ENCODE measurements at regions not wholly inside any gene's neighbourhood (a gene's known extent, or its start where the extent isn't known, plus 50 kb on each side); places are given as distances from the start of the nearest gene placed in this dataset.
A peak's percentile ranks its signal among the peaks of the same experiment; 100 is the strongest.

DNA sequence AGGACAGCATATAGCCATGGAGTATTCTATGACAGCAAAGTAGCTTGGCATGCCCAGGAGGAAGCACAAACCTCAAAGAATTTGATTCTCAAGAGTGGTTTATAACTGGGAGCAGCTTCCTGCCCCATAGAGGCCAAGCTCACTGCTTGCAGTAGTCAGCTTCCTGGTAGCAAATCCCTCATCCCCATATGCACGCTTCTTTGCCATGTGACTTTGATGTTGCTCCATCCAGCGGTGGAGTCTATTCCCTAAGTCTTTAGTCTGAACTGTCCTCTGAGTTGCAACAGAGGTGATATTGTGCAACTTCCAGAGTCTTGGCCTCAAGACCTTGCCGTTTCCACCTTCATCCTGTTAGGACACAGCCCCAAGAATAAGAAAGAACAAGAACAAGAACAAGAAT lies 996.8 kb upstream of the TMEM132C start:
- no peaks in the 10 kb centered on the region for H3K4me1 Mint-ChIP-seq (ENCODE audit: low read depth)

DNA sequence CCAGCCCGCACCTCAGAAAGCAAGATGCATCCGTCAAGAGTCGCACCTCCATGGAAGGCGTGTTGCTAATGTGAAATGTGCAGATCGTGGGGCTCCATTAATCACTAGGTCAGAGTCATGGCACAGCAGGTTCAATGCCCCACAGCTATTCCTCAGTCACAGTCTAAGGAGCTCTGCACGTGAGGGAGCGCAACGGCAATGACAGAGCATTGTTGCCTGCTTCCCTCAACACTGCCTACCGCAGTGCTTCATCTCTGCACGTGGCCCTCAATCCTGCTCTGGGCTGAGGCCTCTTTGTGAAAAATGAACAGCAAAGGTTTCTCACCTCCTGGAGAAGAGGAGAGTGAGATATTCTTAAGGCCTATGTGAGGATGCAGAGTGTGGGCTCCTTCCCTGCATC lies 995.2 kb upstream of the TMEM132C start:
- no peaks in the 10 kb centered on the region for H3K36me3 Mint-ChIP-seq (ENCODE audit: low read depth)
- no peaks in the 10 kb centered on the region for H3K4me1 Mint-ChIP-seq (ENCODE audit: low read depth)
- no peak overlapping the region for H3K27ac Mint-ChIP-seq
- no peak overlapping the region for H3K4me3 Mint-ChIP-seq
- DNase-seq (ENCODE audit: low spot score) = no peak
- H3K27me3 Mint-ChIP-seq (ENCODE audit: insufficient read depth) = peaks cover 4% of the 10 kb centered on the region
- no peaks in the 10 kb centered on the region for H3K9me3 Mint-ChIP-seq
- intact Hi-C loops (cut with micrococcal nuclease) = no loop called here

More for the DNA sequence above, 996.8 kb upstream of the TMEM132C start:
- Mint-ChIP-seq H3K36me3 (ENCODE audit: low read depth) (no peaks in the 10 kb centered on the region), H3K4me3 (no peak overlapping the region), H3K27ac (no peak overlapping the region), H3K9me3 (no peaks in the 10 kb centered on the region), H3K27me3 (ENCODE audit: insufficient read depth) (peaks cover 4% of the 10 kb centered on the region)
- intact Hi-C loops (cut with micrococcal nuclease) = no loop called here
- no peak for DNase-seq (ENCODE audit: low spot score)

- Mint-ChIP-seq H3K27ac (no peak overlapping the region), H3K36me3 (ENCODE audit: low read depth) (no peaks in the 10 kb centered on the region), H3K27me3 (ENCODE audit: insufficient read depth) (peaks cover 4% of the 10 kb centered on the region), H3K4me1 (ENCODE audit: low read depth) (peaks cover 2% of the 10 kb centered on the region), H3K9me3 (no peaks in the 10 kb centered on the region), H3K4me3 (no peak overlapping the region)
- intact Hi-C loops (cut with micrococcal nuclease) = no loop called here
- DNase-seq (ENCODE audit: low spot score) = no peak
These were observed 994.1 kb upstream of the TMEM132C start for GRCh38 chr12:127272864-127273263.

GRCh38 chr12:127273626-127274025 lies 993.3 kb upstream of the TMEM132C start:
- no peak overlapping the region for H3K4me3 Mint-ChIP-seq
- intact Hi-C loops (cut with micrococcal nuclease) = no loop called here
- H3K27me3 Mint-ChIP-seq (ENCODE audit: insufficient read depth) = peaks cover 4% of the 10 kb centered on the region
- H3K27ac Mint-ChIP-seq = no peak overlapping the region
- H3K36me3 Mint-ChIP-seq (ENCODE audit: low read depth) = no peaks in the 10 kb centered on the region
- no peaks in the 10 kb centered on the region for H3K9me3 Mint-ChIP-seq
- DNase-seq (ENCODE audit: low spot score) = no peak
- H3K4me1 Mint-ChIP-seq (ENCODE audit: low read depth) = peaks cover 7% of the 10 kb centered on the region

DNA sequence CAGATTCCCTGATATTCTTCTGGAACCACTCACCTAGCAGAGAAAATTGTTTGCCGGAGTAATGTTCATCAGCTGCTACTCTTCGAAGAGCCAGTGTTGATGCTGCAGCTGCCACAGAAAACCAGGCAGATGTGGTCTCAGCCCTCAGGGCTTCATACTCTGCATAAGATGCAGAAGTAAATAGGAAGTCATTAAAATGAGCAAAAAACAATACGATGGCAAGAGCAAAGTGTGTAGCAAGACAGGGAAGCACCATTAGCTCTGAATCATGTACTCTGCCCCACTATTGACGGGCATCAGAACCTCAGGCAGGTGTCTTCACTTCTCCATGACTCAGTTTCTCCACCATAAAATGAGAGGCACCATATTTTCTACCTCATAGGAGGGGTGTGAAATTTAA lies 991.6 kb upstream of the TMEM132C start:
- DNase-seq (ENCODE audit: low spot score) = no peak
- Mint-ChIP-seq H3K4me3 (no peak overlapping the region), H3K27ac (no peak overlapping the region), H3K9me3 (no peaks in the 10 kb centered on the region), H3K27me3 (ENCODE audit: insufficient read depth) (peaks cover 4% of the 10 kb centered on the region), H3K4me1 (ENCODE audit: low read depth) (peaks cover 7% of the 10 kb centered on the region), H3K36me3 (ENCODE audit: low read depth) (no peaks in the 10 kb centered on the region)
- intact Hi-C loops (cut with micrococcal nuclease) = no loop called here

- H3K27me3 Mint-ChIP-seq (ENCODE audit: insufficient read depth) = peaks cover under 1% of the 10 kb centered on the region
- intact Hi-C loops (cut with micrococcal nuclease) = no loop called here
- no peaks in the 10 kb centered on the region for H3K9me3 Mint-ChIP-seq
- DNase-seq (ENCODE audit: low spot score) = no peak
- H3K4me3 Mint-ChIP-seq = no peak overlapping the region
- H3K36me3 Mint-ChIP-seq (ENCODE audit: low read depth) = no peaks in the 10 kb centered on the region
- peaks cover 7% of the 10 kb centered on the region for H3K4me1 Mint-ChIP-seq (ENCODE audit: low read depth)
- no peak overlapping the region for H3K27ac Mint-ChIP-seq
These were observed 989.1 kb upstream of the TMEM132C start for GRCh38 chr12:127277882-127278281.

DNA sequence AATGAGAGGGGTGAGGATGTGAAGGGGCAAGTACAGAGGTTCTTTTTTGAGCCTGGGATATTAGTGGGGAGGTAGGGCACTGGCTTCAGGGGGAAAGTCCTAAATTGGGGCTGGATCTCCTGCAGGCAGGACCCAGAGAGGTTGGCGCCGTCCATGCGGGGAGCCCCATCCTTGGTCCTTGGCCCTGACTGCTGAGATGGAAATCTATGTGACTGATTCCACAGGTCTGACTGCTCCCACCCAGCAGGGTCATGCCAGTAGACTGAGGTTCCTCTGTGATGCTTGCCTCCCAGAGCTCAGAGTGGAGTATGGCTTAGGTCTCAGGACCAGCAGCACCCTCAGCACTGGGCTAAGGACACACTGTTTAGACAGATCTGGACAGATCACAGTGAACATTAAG lies 988.6 kb upstream of the TMEM132C start:
- peaks cover 7% of the 10 kb centered on the region for H3K4me1 Mint-ChIP-seq (ENCODE audit: low read depth)
- H3K4me3 Mint-ChIP-seq = no peak overlapping the region

DNA sequence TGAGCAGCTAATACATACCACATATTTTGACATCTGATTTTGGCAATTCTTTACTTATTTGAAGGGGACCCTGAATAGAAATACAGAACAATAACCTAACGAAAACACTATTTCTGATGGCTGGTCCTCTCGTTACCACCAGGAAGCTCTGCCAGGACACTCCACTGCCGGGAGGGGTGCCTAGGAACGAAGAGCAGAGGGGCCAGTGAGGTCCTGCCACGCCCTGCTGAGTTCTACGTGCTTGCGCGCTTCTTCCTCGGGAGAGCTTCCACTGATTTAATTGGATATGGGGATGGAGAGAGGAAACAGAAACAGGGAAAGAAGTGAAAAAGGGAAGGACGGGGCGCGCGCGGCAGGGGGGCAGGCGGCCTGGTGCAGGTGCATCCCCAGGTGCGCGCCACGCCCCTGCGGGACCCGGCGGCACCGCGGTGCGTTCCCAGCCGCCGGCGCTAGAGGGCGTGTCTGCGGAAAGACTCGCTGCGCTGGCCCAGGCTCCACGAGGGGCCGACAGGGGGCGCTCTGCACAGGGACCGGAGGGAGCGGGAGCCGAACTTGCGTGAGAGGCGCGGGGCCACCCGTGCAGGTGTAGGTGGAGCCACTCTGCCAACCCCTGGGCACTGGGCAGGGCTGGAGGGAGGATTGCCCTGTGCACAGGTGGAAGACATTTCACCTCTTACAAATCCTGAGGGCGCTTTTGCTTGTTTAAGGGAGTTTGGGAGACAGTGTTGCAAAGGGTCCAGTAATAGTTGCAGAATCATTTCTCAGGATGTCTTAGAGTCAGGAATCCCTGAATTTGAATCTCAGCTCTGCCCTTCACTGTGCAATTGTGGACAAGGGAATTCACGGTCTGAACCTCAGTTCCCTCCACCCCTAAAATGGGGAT lies 986.3 kb upstream of the TMEM132C start:
- Mint-ChIP-seq H3K36me3 (ENCODE audit: low read depth) (no peaks in the 10 kb centered on the region), H3K27ac (no peak overlapping the region), H3K4me3 (no peak overlapping the region), H3K27me3 (ENCODE audit: insufficient read depth) (no peaks in the 10 kb centered on the region), H3K9me3 (no peaks in the 10 kb centered on the region), H3K4me1 (ENCODE audit: low read depth) (peaks cover 7% of the 10 kb centered on the region)
- intact Hi-C loops (cut with micrococcal nuclease) = loop anchor here (1.0 to 2.0 kb wide), 2 partner anchors 100 to 397 kb away; no protein-coding TSS in a partner anchor
- peak; percentile 58 for DNase-seq (ENCODE audit: low spot score)

More for the DNA sequence above, 988.6 kb upstream of the TMEM132C start:
- Mint-ChIP-seq H3K27ac (no peak overlapping the region), H3K9me3 (no peaks in the 10 kb centered on the region), H3K27me3 (ENCODE audit: insufficient read depth) (no peaks in the 10 kb centered on the region), H3K36me3 (ENCODE audit: low read depth) (no peaks in the 10 kb centered on the region)
- no peak for DNase-seq (ENCODE audit: low spot score)
- intact Hi-C loops (cut with micrococcal nuclease) = no loop called here

GRCh38 chr12:127282786-127283565 lies 984.0 kb upstream of the TMEM132C start:
- no peaks in the 10 kb centered on the region for H3K27me3 Mint-ChIP-seq (ENCODE audit: insufficient read depth)
- H3K9me3 Mint-ChIP-seq = no peaks in the 10 kb centered on the region
- no peak overlapping the region for H3K27ac Mint-ChIP-seq
- H3K4me1 Mint-ChIP-seq (ENCODE audit: low read depth) = peaks cover 4% of the 10 kb centered on the region
- no peak for DNase-seq (ENCODE audit: low spot score)
- H3K36me3 Mint-ChIP-seq (ENCODE audit: low read depth) = no peaks in the 10 kb centered on the region
- intact Hi-C loops (cut with micrococcal nuclease) = no loop called here
- no peak overlapping the region for H3K4me3 Mint-ChIP-seq

GRCh38 chr12:127284021-127284420 lies 982.9 kb upstream of the TMEM132C start:
- Mint-ChIP-seq H3K27ac (no peak overlapping the region), H3K4me3 (no peak overlapping the region), H3K4me1 (ENCODE audit: low read depth) (no peaks in the 10 kb centered on the region), H3K9me3 (no peaks in the 10 kb centered on the region), H3K36me3 (ENCODE audit: low read depth) (no peaks in the 10 kb centered on the region), H3K27me3 (ENCODE audit: insufficient read depth) (no peaks in the 10 kb centered on the region)
- no peak for DNase-seq (ENCODE audit: low spot score)
- intact Hi-C loops (cut with micrococcal nuclease) = no loop called here

DNA sequence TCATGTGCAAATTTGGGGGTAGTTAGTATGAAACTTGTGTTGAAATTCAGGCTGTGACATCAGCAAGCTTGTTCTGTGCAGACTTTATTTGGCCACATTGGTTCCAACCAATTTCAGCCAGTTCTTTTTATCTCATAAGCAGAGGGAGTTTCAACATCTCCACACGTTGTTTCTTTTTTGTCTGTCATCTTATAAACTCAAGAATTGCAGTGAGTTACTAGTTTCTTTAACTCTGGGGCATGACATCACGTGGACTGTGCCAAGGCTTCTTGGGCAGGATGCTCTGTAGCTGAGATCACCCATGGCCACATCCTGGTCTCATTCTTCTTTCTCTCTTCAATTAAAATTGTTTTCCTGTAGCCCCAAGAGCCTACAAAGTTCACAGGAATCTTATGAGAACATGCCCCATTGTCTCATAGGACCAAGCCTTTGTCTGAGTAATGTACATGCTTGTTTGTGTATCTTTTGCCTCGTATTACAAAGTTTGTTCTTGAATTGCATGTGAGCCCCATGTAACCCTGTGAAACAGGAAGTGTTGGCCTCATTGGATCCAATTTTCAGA lies 982.0 kb upstream of the TMEM132C start:
- H3K27me3 Mint-ChIP-seq (ENCODE audit: insufficient read depth) = no peaks in the 10 kb centered on the region
- no peaks in the 10 kb centered on the region for H3K9me3 Mint-ChIP-seq
- no peaks in the 10 kb centered on the region for H3K4me1 Mint-ChIP-seq (ENCODE audit: low read depth)
- no peak overlapping the region for H3K27ac Mint-ChIP-seq
- intact Hi-C loops (cut with micrococcal nuclease) = no loop called here
- H3K36me3 Mint-ChIP-seq (ENCODE audit: low read depth) = no peaks in the 10 kb centered on the region
- H3K4me3 Mint-ChIP-seq = no peak overlapping the region
- DNase-seq (ENCODE audit: low spot score) = no peak

DNA sequence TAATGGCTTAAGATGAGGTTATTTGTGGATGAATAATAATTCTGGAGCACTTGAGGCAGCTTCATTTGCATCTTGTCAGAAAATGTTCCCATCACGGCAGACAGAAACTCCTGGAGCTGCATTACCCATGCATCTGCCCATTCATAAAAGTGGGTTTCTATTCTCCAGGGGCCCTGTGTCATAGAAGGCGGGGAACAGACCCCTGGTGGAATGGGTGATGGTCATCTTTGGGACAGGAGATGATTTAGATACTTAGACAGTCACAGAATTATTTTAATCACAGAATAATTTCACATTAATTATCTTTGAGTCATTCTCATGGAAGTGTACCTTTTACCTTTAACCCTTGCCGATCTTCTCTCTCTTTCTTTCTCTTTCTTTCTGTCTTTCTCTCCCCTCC lies 980.7 kb upstream of the TMEM132C start:
- DNase-seq (ENCODE audit: low spot score) = no peak
- Mint-ChIP-seq H3K27me3 (ENCODE audit: insufficient read depth) (no peaks in the 10 kb centered on the region), H3K4me3 (no peak overlapping the region), H3K27ac (no peak overlapping the region), H3K36me3 (ENCODE audit: low read depth) (no peaks in the 10 kb centered on the region), H3K4me1 (ENCODE audit: low read depth) (no peaks in the 10 kb centered on the region), H3K9me3 (no peaks in the 10 kb centered on the region)
- intact Hi-C loops (cut with micrococcal nuclease) = no loop called here

- no peak for DNase-seq (ENCODE audit: low spot score)
- no peaks in the 10 kb centered on the region for H3K36me3 Mint-ChIP-seq (ENCODE audit: low read depth)
- H3K4me3 Mint-ChIP-seq = no peak overlapping the region
- no peaks in the 10 kb centered on the region for H3K9me3 Mint-ChIP-seq
- no peak overlapping the region for H3K27ac Mint-ChIP-seq
- no peaks in the 10 kb centered on the region for H3K27me3 Mint-ChIP-seq (ENCODE audit: insufficient read depth)
- no peaks in the 10 kb centered on the region for H3K4me1 Mint-ChIP-seq (ENCODE audit: low read depth)
- intact Hi-C loops (cut with micrococcal nuclease) = no loop called here
These were observed 979.7 kb upstream of the TMEM132C start for GRCh38 chr12:127287256-127287655.
